GM12892 (cell line): ENCODE measurements at regions not wholly inside any gene's neighbourhood (a gene's known extent, or its start where the extent isn't known, plus 50 kb on each side); places are given as distances from the start of the nearest gene placed in this dataset.
"Not testable (repeated sequence)": the region's sequence is repeated elsewhere in the genome, so short reads cannot be mapped to it uniquely, and the experiment has no call there.

Source experiments
- DNase-seq: peaks from one replicate; pipeline ENCODE4 v3.0.0; 2011; ENCODE audit not compliant: insufficient read length
- FAIRE-seq: peaks from 2 replicates; lab custom pipeline; 2011; peaks lifted over from hg19 to GRCh38; lab: Jason Lieb, UNC
- POLR2A ChIP-seq: IDR thresholded peaks from 2 replicates; pipeline ENCODE4 v1.6.1; 2011; ENCODE audit warnings: low read depth, low read length, control low read depth
- POLR2AphosphoS5 ChIP-seq: IDR thresholded peaks from 2 replicates; pipeline ENCODE4 v1.6.1; 2011; ENCODE audit warnings: low read depth, low read length, control low read depth
- TAF1 ChIP-seq: IDR thresholded peaks from 2 replicates; pipeline ENCODE4 v1.6.1; 2011; ENCODE audit warnings: low read depth, mild to moderate bottlenecking, control low read depth, low read length, borderline replicate concordance

- FAIRE-seq (no peak), DNase-seq (no peak)
- TF ChIP-seq POLR2A, result no peak
- TF ChIP-seq TAF1, result no peak
- no peak for TF ChIP-seq POLR2AphosphoS5
These were observed 207.5 kb upstream of the LINGO1 start for GRCh38 chr15:77839970-77840905.

DNA sequence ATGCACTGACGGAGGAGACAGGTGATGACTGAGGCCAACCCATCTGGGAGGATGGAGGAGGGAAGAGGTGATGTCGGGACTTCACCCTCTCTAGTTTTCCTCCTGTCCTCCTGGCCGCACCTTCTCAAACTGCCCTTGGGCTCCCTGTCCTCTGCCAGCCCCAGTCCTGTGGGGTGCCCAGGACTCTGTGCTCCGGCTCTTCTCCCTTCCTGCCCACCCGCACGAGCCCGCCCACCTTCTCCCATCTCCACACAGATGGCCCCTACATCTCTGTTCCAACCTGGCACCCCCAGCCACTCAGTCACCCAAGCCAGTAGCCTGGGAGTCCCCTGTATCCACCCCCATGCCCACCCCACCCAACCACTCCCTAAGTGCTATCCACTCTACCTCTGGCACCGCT is 206.7 kb upstream of the LINGO1 start:
- no peak for FAIRE-seq

DNA sequence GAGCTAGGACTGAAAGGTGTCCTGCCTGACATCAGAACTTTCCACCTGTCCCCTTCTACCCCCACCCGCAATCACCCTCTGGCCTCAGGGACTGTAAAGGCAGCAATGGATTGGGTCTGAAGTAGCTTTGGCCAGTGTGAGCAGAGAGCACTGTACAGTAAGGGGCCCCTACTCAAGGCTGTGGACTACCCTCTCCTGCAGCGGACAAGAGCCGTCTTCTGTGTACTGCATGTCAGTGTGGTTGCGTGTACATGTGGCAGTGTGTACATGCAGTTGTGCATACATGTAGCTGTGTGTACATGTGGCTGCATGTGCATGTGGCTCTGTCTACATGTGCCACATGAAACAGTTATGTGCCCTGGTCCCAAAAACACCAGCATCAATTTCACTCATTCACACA is 205.9 kb upstream of the LINGO1 start:
- DNase-seq (no peak), FAIRE-seq (no peak)
- TF ChIP-seq POLR2A (no peak), POLR2AphosphoS5 (no peak), TAF1 (no peak)

More for the DNA sequence above, 206.7 kb upstream of the LINGO1 start:
- no peak for DNase-seq
- TF ChIP-seq POLR2A, result no peak
- TF ChIP-seq TAF1, result no peak

GRCh38 chr15:77838061-77838460 is 205.3 kb upstream of the LINGO1 start:
- FAIRE-seq, result no peak
- TF ChIP-seq POLR2A (no peak), POLR2AphosphoS5 (no peak), TAF1 (no peak)
- DNase-seq, result no peak

GRCh38 chr15:77837649-77838025 is 204.9 kb upstream of the LINGO1 start:
- FAIRE-seq (no peak), DNase-seq (no peak)
- TF ChIP-seq POLR2A, result no peak
- TF ChIP-seq POLR2AphosphoS5, result no peak
- TF ChIP-seq TAF1, result no peak

- FAIRE-seq (no peak), DNase-seq (no peak)
- TF ChIP-seq POLR2A (no peak), TAF1 (no peak), POLR2AphosphoS5 (no peak)
These were observed 204.4 kb upstream of the LINGO1 start for GRCh38 chr15:77836906-77837648.

DNA sequence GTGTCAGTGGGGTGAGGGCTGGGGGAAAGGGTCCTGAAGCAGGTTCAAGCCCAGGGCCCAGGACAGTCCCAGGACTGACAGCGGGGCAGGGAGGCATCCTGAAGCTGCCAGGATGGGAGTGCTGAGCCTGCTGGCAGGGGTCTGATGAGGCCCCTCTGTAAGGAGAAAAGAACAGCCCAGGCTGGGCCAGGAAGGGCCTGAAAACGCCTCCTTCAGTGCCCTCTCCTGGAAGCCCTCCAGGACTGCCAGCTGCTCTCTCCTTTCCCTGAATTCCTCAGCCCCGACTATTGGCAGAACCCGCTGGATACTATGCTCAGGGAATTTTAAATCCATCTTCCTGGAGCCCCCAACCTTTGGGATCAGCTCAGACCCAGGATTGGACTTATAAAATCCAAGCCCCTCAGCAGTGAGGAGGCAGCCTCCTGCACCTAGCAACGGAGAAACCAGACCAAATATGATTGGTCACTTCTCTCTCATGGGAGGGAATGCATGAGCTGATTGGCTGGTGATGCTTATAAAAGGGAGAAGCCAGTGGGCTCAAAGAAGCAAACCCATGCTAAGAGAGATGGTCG is 203.5 kb upstream of the LINGO1 start:
- no peak for TF ChIP-seq TAF1
- TF ChIP-seq POLR2AphosphoS5, result no peak
- TF ChIP-seq POLR2A, result no peak
- FAIRE-seq, result peak; percentile 5
- DNase-seq, result no peak

GRCh38 chr15:77834276-77834990 is 201.7 kb upstream of the LINGO1 start:
- TF ChIP-seq TAF1 (no peak), POLR2AphosphoS5 (no peak), POLR2A (no peak)
- no peak for DNase-seq
- FAIRE-seq, result no peak

- TF ChIP-seq TAF1, result no peak
- TF ChIP-seq POLR2AphosphoS5, result no peak
- no peak for TF ChIP-seq POLR2A
- no peak for DNase-seq
- no peak for FAIRE-seq
These were observed 200.2 kb upstream of the LINGO1 start for GRCh38 chr15:77832874-77833273.

DNA sequence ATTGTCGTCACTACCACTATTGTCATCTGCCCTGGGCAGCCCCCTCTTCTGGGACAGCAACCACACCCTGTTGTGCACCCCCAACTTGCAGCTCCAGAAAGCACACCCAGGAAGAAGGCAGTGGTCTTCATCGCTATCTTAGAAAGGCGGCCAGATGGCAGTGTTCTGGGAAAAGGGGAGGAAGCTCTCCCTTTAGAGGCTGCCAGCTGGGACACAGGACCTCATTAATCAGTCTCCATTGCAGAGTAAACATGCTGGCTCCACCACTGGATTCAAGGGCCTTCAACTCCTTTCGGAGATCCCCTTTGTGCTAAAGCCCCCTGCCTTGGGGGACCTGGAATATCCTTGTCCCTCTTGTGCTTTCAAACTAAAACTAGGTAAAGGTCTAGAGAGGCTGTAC is 199.3 kb upstream of the LINGO1 start:
- FAIRE-seq, result no peak
- DNase-seq, result no peak
- TF ChIP-seq POLR2AphosphoS5 (no peak), TAF1 (no peak), POLR2A (no peak)

DNA sequence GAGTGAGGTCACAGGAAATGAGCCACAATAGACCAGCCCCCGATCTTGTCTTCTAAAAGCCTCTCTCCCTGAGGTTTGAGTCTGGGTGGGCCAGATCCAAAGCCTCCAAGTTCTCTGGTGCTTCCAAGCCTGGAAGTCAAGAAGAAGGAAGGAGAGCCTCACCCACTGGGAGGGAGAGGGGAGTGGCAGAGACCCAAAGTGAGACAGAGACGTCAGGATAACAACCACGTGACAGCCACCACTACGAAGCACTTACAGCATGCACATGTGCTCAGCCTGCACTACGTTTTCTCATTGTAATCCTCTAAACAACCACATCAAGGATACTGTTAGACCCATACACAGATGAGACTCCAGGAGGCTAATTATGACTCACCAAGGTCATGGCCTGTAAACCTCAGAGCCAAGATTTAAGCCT is 197.3 kb upstream of the LINGO1 start:
- TF ChIP-seq POLR2AphosphoS5, result no peak
- no peak for TF ChIP-seq POLR2A
- TF ChIP-seq TAF1, result no peak
- DNase-seq (no peak), FAIRE-seq (peak; percentile 27)

DNA sequence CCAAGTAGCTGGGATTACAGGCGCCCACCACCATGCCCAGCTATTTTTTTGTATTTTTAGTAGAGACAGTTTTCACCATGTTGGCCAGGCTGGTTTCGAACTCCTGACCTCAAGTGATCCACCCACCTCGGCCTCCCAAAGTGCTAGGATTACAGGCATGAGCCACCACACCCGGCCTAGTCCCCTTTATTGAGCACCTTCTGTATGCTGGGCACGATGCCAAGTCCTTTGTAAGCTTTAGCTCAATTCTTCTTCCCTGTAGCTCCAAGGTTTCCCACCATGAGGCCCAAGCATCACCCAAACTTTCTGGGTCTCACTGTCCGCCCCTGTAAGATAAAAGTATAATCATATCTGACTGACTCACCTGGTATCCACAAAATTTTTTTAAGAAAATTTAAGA is 196.6 kb upstream of the LINGO1 start:
- not testable (repeated sequence) for FAIRE-seq, DNase-seq
